Stimulated activated CD8-positive, alpha-beta memory T cell treated with anti-CD3 and anti-CD28 coated beads, Interleukin-7, amount 100 ng/mL, for 24 hours (primary cell): ENCODE measurements at regions not wholly inside any gene's neighbourhood (a gene's known extent, or its start where the extent isn't known, plus 50 kb on each side); places are given as distances from the start of the nearest gene placed in this dataset.

Source experiments
- DNase-seq: peaks from one replicate; pipeline ENCODE4 v3.0.0-alpha.2; 2020; ENCODE audit warnings: low read depth

DNA sequence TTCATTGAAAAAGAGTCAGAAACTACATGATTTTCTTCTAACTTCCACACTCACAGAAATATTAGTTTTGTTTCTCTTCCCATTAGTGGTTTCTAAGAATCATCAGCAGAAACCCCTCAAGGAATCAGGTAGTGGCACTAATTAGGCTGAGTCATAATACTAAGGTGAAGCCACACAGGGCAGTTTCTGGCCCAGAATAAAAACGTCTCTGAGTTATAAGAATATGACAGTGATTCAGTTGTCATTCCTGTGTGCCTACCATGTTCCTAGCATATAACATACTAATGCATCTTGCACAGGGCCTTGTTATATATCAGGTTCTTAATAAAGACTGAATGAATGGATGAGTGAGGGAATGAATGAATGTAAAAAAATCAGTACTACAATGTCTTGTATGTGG is 206.0 kb upstream of the PLEKHG7 start:
- no peak for DNase-seq

- DNase-seq = no peak
Measured at GRCh38 chr12:92495108-92495507, 207.7 kb upstream of the PLEKHG7 start.

DNA sequence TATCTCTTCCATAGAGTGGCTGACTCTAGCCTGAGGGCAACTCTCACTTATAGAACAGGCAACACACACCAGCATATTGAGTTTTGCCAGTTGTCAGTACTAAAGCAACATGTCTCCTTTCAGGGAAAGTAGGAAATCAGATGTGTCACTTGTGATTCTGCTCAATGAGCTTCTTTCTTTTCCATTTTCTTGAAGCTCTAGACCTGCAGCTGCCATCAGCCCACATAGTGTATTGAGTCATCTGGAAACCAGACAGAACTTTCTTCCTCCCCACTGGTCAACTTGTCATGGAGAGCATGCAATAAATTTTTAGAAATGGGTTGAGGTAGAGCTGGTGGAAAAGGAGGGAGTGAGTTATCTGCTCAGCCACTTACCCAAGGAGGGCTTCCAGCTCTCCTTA is 209.0 kb upstream of the PLEKHG7 start:
- no peak for DNase-seq

DNA sequence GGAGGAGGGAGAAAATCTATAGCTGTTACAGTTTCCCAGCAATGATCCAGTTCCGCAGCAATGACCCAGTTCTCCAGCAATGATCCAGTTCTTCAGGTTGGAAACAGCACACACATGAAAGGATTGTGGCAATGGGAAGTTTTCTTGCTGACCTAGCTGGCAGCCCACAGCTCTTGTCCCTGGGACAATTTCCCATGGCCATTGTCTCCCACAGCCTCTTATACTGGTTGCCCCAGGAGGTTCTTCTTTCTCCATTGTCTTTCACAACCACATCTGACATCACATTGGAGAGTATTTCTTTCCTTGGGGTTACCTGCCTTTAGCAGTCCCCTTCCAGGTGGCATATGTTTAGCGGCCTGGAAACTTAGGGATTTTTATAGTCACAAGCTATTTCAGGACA is 209.8 kb upstream of the PLEKHG7 start:
- no peak for DNase-seq

GRCh38 chr12:92492291-92492690 is 210.5 kb upstream of the PLEKHG7 start:
- DNase-seq = no peak

DNA sequence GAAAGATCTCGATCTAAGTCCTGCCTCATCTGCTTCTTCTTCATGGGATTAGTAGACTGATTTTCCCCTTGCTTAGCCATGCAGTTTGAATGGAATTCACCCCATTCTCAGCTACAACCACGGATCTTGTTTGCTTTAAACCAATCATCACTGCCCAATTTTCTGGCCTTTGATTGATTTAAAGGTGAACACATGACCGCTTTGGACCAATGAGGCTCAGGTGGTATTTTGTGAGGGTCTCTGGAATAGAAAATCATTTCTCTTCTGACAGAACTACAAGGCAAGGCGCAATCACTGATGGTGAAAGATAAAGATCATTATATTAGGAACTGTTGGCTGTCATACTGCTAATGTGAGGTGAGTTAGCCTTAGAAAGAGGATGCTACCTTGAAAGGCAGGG is 213.0 kb upstream of the PLEKHG7 start:
- no peak for DNase-seq

DNA sequence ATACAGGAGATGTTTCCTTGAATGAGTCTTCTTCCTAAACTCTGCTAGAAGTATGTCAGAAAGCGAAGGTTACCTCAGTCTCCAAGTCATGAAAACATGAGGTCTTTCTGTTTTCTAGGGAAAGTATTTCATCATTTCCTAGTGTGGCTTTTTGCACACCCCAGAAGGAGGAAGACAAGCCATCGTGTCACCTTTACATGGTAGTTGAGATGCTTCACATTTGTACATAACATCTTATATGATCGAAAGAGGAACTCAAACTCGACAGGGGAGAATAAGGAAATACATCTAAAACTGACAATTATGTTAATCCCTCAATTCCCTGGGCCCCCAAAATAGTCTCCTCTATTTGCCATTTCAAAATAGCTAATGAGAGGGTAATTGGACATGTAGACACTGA is 214.1 kb upstream of the PLEKHG7 start:
- no peak for DNase-seq

- DNase-seq = no peak
Measured at GRCh38 chr12:92487138-92487485, 215.7 kb upstream of the PLEKHG7 start.

- DNase-seq = no peak
Measured at GRCh38 chr12:92486443-92487137, 216.2 kb upstream of the PLEKHG7 start.

GRCh38 chr12:92485351-92486348 is 217.1 kb upstream of the PLEKHG7 start:
- DNase-seq = no peak

DNA sequence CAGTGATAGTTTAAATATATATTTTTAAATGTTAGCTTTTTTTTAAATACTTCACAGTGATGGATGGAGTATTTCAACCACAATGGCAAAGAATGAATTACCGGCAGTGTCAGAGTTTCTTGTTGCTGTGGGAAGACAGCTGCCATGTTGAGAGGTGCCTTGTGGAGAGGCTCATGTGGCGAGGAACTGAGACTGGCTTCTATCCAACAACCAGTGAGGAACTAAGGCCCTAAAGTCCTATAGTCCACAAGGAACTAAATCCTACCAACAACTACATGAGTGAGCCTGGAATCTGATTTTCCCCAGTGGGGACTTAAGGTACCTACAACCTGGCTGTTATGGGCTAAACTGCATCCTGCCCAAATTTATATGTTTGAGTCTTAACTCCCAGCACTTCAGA is 220.2 kb upstream of the PLEKHG7 start:
- no peak for DNase-seq

GRCh38 chr12:92481066-92481465 is 221.7 kb upstream of the PLEKHG7 start:
- no peak for DNase-seq

GRCh38 chr12:92478692-92479091 is 224.1 kb upstream of the PLEKHG7 start:
- no peak for DNase-seq

GRCh38 chr12:92476844-92477243 is 225.9 kb upstream of the PLEKHG7 start:
- no peak for DNase-seq

DNA sequence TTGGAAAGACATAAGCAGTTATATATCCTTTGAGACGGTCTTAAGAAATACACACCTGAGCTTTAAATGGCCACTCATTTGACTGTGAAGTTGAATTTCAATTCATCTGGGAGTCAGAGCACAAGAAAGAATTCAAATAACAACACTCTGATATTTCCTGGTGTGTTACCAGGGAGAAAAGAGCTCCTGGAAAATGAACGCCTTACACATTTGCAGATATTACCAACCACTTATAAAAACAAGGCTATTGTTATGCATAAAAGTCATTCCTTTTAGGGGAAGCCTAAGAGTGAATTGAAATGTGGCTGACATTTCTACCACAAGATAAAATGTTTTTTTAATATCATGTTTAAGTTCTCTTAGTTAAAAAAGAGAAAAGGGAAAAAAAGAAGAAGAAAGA is 229.2 kb upstream of the PLEKHG7 start:
- DNase-seq = no peak

DNA sequence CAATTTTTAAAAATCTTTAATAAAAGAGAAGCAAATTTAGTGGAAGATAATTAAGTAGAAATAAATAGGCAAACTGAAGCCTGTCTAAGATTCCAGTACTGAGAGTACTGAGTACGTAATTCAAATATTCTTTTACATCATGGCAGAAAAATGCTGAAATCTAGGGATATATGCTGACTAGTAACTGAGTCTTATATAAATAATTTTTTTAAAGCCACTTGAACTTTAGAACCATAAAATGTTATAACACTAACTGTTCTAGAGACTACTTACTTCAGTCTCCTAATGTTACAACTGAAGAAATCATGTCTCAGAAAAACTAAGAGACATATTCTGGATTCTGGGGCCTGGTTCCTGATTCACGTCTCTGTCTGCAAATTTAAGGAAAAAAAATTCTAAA is 230.6 kb upstream of the PLEKHG7 start:
- DNase-seq = no peak

GRCh38 chr12:92471551-92471950 is 231.2 kb upstream of the PLEKHG7 start:
- no peak for DNase-seq

GRCh38 chr12:92470608-92471021 is 232.2 kb upstream of the PLEKHG7 start:
- no peak for DNase-seq

GRCh38 chr12:92469837-92470236 is 233.0 kb upstream of the PLEKHG7 start:
- no peak for DNase-seq

GRCh38 chr12:92468358-92469020 is 234.3 kb upstream of the PLEKHG7 start:
- DNase-seq = no peak

GRCh38 chr12:92467886-92468285 is 234.9 kb upstream of the PLEKHG7 start:
- no peak for DNase-seq

DNA sequence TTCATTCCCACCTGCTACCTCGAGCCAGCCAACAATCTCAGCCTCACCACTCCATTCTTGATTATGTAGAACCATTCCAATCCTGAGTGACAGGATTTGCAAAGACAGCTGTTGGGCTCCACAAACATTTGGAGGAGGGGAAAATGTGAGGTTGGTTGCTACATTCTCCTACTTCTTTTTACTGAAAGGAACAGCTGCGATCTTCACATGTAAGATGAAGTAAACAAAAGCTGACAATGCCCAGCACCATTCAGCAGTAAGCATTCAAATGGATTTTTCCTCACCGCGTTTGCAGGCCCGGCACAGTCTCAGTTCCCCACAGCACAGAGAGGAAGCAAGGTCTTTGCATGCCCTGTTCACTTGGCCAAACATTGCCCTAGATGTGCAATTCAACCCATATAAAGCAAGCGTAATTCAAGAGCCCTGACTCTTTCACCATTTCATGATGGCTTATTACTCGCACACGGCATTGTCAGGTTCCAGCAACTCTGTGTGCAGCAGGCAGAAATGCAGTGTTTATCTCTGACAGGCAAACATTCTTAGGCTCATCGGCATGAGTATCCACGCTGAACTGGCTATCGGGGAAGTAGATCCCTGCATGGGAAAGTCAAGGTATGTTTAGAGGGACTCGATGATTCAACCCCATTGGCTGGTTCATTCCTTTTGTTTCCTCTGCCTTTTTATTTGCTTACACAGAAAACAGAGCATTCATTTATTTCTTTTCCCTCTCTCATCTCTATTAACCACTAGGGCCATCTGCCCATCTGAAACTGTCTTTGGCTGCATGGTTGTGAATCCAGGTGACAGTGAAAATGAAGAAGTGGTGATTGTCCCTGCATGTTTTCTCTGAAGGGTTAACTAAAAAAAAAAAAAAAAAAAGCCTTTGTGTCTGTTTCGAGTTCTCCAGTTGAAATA is 236.1 kb upstream of the PLEKHG7 start:
- no peak for DNase-seq
